NOMO-1 treated with DMSO at 0.1 percent for 48 hours (cell line): ENCODE measurements at regions not wholly inside any gene's neighbourhood (a gene's known extent, or its start where the extent isn't known, plus 50 kb on each side); places are given as distances from the start of the nearest gene placed in this dataset.

Source experiments
- DNase-seq: peaks from one replicate; lab custom pipeline; 2025; ENCODE audit not compliant: unreplicated experiment; lab: John Stamatoyannopoulos, UW

- no peak for DNase-seq
Observed at GRCh38 chr4:138927072-138927471, 88.5 kb upstream of the NOCT start.

GRCh38 chr4:138925495-138925894 lies 90.1 kb upstream of the NOCT start:
- no peak for DNase-seq

- no peak for DNase-seq
Observed at GRCh38 chr4:138919094-138919936, 96.3 kb upstream of the NOCT start.

GRCh38 chr4:138918169-138918869 lies 97.3 kb upstream of the NOCT start:
- DNase-seq = no peak

- DNase-seq = no peak
Observed at GRCh38 chr4:138916763-138917162, 98.8 kb upstream of the NOCT start.

GRCh38 chr4:138915756-138916155 lies 99.8 kb upstream of the NOCT start:
- DNase-seq = no peak

GRCh38 chr4:138912704-138913340 lies 102.8 kb upstream of the NOCT start:
- DNase-seq = no peak

GRCh38 chr4:138911909-138912703 lies 103.5 kb upstream of the NOCT start:
- no peak for DNase-seq

GRCh38 chr4:138910914-138911336 lies 104.7 kb upstream of the NOCT start:
- no peak for DNase-seq

- no peak for DNase-seq
Observed at GRCh38 chr4:138910195-138910913, 105.2 kb upstream of the NOCT start.

- DNase-seq = no peak
Observed at GRCh38 chr4:138909587-138909986, 106.0 kb upstream of the NOCT start.

- DNase-seq = no peak
Observed at GRCh38 chr4:138908134-138908533, 107.4 kb upstream of the NOCT start.

- DNase-seq = no peak
Observed at GRCh38 chr4:138907174-138907573, 108.4 kb upstream of the NOCT start.

- no peak for DNase-seq
Observed at GRCh38 chr4:138904793-138905192, 110.8 kb upstream of the NOCT start.

GRCh38 chr4:138903185-138903584 lies 112.4 kb upstream of the NOCT start:
- DNase-seq = no peak

- no peak for DNase-seq
Observed at GRCh38 chr4:138902705-138903104, 112.9 kb upstream of the NOCT start.

- no peak for DNase-seq
Observed at GRCh38 chr4:138901177-138901576, 114.4 kb upstream of the NOCT start.

- DNase-seq = no peak
Observed at GRCh38 chr4:138899999-138900398, 115.6 kb upstream of the NOCT start.

GRCh38 chr4:138898282-138898681 lies 117.3 kb upstream of the NOCT start:
- no peak for DNase-seq

- DNase-seq = no peak
Observed at GRCh38 chr4:138897811-138898226, 117.8 kb upstream of the NOCT start.
